ENCODE measurements at regions not wholly inside any gene's neighbourhood (a gene's known extent, or its start where the extent isn't known, plus 50 kb on each side); places are given as distances from the start of the nearest gene placed in this dataset.

- Histone ChIP-seq H3K27ac (ENCODE audit: low read depth, low read length, poor library complexity, severe bottlenecking) (no peak overlapping the region), H3K9me3 (ENCODE audit: low read depth, low read length, poor library complexity, severe bottlenecking) (no peaks in the 10 kb centered on the region), H3K4me1 (ENCODE audit: insufficient read depth, low read length, poor library complexity, severe bottlenecking) (no peaks in the 10 kb centered on the region), H3K36me3 (ENCODE audit: insufficient read depth, low read length, poor library complexity, severe bottlenecking) (no peaks in the 10 kb centered on the region), H3K27me3 (replicated peaks; ENCODE audit: insufficient read depth, low read depth, low read length, poor library complexity) (no peaks in the 10 kb centered on the region), H3K4me3 (ENCODE audit: low read depth, low read length, poor library complexity, severe bottlenecking) (no peak overlapping the region)
- DNase-seq (ENCODE audit: low spot score), result no peak
- POLR2A ChIA-PET (ENCODE audit: low non-redundant PET), result no interaction called here
- BruUV-seq (replicated peaks), result no TSS peak
- TF ChIP-seq CTCF (conservative IDR thresholded peaks at IDR 0.05; ENCODE audit: low read depth, low read length), result no peak
- TF ChIP-seq EZH2 (IDR thresholded peaks at IDR 0.05; ENCODE audit: borderline replicate concordance, low read depth, low read length, poor library complexity, severe bottlenecking), result no peak
- intact Hi-C loops (cut with micrococcal nuclease; ENCODE audit: unreplicated experiment), result no loop called here
- CTCF ChIA-PET, result no interaction called here
Observed at GRCh38 chr18:73724958-73725357, 422.7 kb downstream of the FBXO15 start.

GRCh38 chr18:73719611-73720010, 428.0 kb downstream of the FBXO15 start:
- BruUV-seq (replicated peaks), result no TSS peak
- Histone ChIP-seq H3K4me3 (ENCODE audit: low read depth, low read length, poor library complexity, severe bottlenecking) (no peak overlapping the region), H3K27me3 (replicated peaks; ENCODE audit: insufficient read depth, low read depth, low read length, poor library complexity) (no peaks in the 10 kb centered on the region), H3K36me3 (ENCODE audit: insufficient read depth, low read length, poor library complexity, severe bottlenecking) (no peaks in the 10 kb centered on the region), H3K4me1 (ENCODE audit: insufficient read depth, low read length, poor library complexity, severe bottlenecking) (no peaks in the 10 kb centered on the region), H3K9me3 (ENCODE audit: low read depth, low read length, poor library complexity, severe bottlenecking) (no peaks in the 10 kb centered on the region), H3K27ac (ENCODE audit: low read depth, low read length, poor library complexity, severe bottlenecking) (no peak overlapping the region)
- TF ChIP-seq CTCF (conservative IDR thresholded peaks at IDR 0.05; ENCODE audit: low read depth, low read length), result no peak
- TF ChIP-seq EZH2 (IDR thresholded peaks at IDR 0.05; ENCODE audit: borderline replicate concordance, low read depth, low read length, poor library complexity, severe bottlenecking), result no peak
- ChIA-PET CTCF (no interaction called here), POLR2A (ENCODE audit: low non-redundant PET) (no interaction called here)
- intact Hi-C loops (cut with micrococcal nuclease; ENCODE audit: unreplicated experiment), result no loop called here
- DNase-seq (ENCODE audit: low spot score), result no peak

GRCh38 chr18:73717570-73717969, 430.1 kb downstream of the FBXO15 start:
- CTCF ChIA-PET, result no interaction called here
- TF ChIP-seq CTCF (conservative IDR thresholded peaks at IDR 0.05; ENCODE audit: low read depth, low read length) (no peak), EZH2 (IDR thresholded peaks at IDR 0.05; ENCODE audit: borderline replicate concordance, low read depth, low read length, poor library complexity, severe bottlenecking) (no peak)
- POLR2A ChIA-PET (ENCODE audit: low non-redundant PET), result no interaction called here
- Histone ChIP-seq H3K27me3 (replicated peaks; ENCODE audit: insufficient read depth, low read depth, low read length, poor library complexity) (no peaks in the 10 kb centered on the region), H3K4me1 (ENCODE audit: insufficient read depth, low read length, poor library complexity, severe bottlenecking) (no peaks in the 10 kb centered on the region), H3K36me3 (ENCODE audit: insufficient read depth, low read length, poor library complexity, severe bottlenecking) (no peaks in the 10 kb centered on the region), H3K9me3 (ENCODE audit: low read depth, low read length, poor library complexity, severe bottlenecking) (no peaks in the 10 kb centered on the region), H3K4me3 (ENCODE audit: low read depth, low read length, poor library complexity, severe bottlenecking) (no peak overlapping the region), H3K27ac (ENCODE audit: low read depth, low read length, poor library complexity, severe bottlenecking) (no peak overlapping the region)
- intact Hi-C loops (cut with micrococcal nuclease; ENCODE audit: unreplicated experiment), result no loop called here
- DNase-seq (ENCODE audit: low spot score), result peak; percentile 22
- no TSS peak for BruUV-seq (replicated peaks)

Measured in A673 (cell line).